GM18873 (cell line): ENCODE measurements at regions not wholly inside any gene's neighbourhood (a gene's known extent, or its start where the extent isn't known, plus 50 kb on each side); places are given as distances from the start of the nearest gene placed in this dataset.
"Not testable (repeated sequence)": the region's sequence is repeated elsewhere in the genome, so short reads cannot be mapped to it uniquely, and the experiment has no call there.

ENCODE experiments used
- ATAC-seq: cut with Tn5 transposase; IDR thresholded peaks from one replicate; pipeline ENCODE4 v1.9.1; 2021; ENCODE audit warnings: mild to moderate bottlenecking, moderate library complexity, moderate number of reproducible peaks; ENCODE audit not compliant: unreplicated experiment, low FRiP score

GRCh38 chr5:88092958-88093605, 175.6 kb downstream of the TMEM161B start:
- no peak for ATAC-seq

GRCh38 chr5:88092358-88092757, 176.3 kb downstream of the TMEM161B start:
- ATAC-seq = no peak

- ATAC-seq = no peak
These were observed 178.1 kb downstream of the TMEM161B start for GRCh38 chr5:88090506-88090905.

GRCh38 chr5:88089719-88090390, 178.8 kb downstream of the TMEM161B start:
- ATAC-seq = no peak

- ATAC-seq = no peak
These were observed 183.2 kb downstream of the TMEM161B start for GRCh38 chr5:88085462-88085861.

- no peak for ATAC-seq
These were observed 186.8 kb downstream of the TMEM161B start for GRCh38 chr5:88081877-88082276.

GRCh38 chr5:88063813-88064212, 204.8 kb downstream of the TMEM161B start:
- no peak for ATAC-seq

- no peak for ATAC-seq
These were observed 208.5 kb downstream of the TMEM161B start for GRCh38 chr5:88060194-88060593.

GRCh38 chr5:88058625-88059024, 210.0 kb downstream of the TMEM161B start:
- no peak for ATAC-seq

GRCh38 chr5:88052468-88052867, 216.2 kb downstream of the TMEM161B start:
- not testable (repeated sequence) for ATAC-seq

- ATAC-seq = no peak
These were observed 217.5 kb downstream of the TMEM161B start for GRCh38 chr5:88051148-88051547.

- no peak for ATAC-seq
These were observed 218.9 kb downstream of the TMEM161B start for GRCh38 chr5:88049737-88050136.

GRCh38 chr5:88049156-88049555, 219.5 kb downstream of the TMEM161B start:
- no peak for ATAC-seq

- ATAC-seq = no peak
These were observed 222.6 kb downstream of the TMEM161B start for GRCh38 chr5:88045931-88046461.

GRCh38 chr5:88045165-88045564, 223.5 kb downstream of the TMEM161B start:
- no peak for ATAC-seq

GRCh38 chr5:88034520-88034919, 234.1 kb downstream of the TMEM161B start:
- no peak for ATAC-seq

GRCh38 chr5:88033191-88033590, 235.5 kb downstream of the TMEM161B start:
- no peak for ATAC-seq

GRCh38 chr5:88029011-88029410, 239.6 kb downstream of the TMEM161B start:
- ATAC-seq = no peak

GRCh38 chr5:88021141-88021540, 247.5 kb downstream of the TMEM161B start:
- ATAC-seq = no peak

GRCh38 chr5:88014984-88015383, 253.7 kb downstream of the TMEM161B start:
- not testable (repeated sequence) for ATAC-seq

- ATAC-seq = no peak
These were observed 267.8 kb downstream of the TMEM161B start for GRCh38 chr5:88000877-88001276.

- ATAC-seq = no peak
These were observed 271.0 kb downstream of the TMEM161B start for GRCh38 chr5:87997662-87998061.
